HG03095 (cell line): ENCODE measurements at regions not wholly inside any gene's neighbourhood (a gene's known extent, or its start where the extent isn't known, plus 50 kb on each side); places are given as distances from the start of the nearest gene placed in this dataset.

Experiments
- ATAC-seq: cut with Tn5 transposase; IDR thresholded peaks from one replicate; pipeline ENCODE4 v1.9.1; 2021; ENCODE audit warnings: moderate library complexity; ENCODE audit not compliant: unreplicated experiment

DNA sequence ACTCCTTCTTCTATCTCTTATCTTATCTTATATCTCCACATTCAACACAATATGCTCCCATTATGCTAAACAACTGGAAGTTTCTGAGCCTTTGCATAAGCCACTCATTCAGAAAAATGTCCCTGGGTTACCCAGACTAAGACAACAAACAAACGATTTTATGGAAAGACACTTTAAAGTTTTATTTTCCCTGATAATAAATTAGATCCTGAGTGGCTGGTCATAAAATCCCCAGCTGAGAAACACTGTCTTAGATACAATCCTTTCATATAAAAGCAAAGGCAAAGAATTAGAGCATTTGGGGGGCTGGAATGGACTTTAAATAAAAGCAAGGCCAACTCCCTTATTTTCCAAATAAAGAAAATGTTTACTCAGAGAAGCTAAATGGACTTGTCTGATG lies 322.3 kb downstream of the GBE1 start:
- no peak for ATAC-seq

DNA sequence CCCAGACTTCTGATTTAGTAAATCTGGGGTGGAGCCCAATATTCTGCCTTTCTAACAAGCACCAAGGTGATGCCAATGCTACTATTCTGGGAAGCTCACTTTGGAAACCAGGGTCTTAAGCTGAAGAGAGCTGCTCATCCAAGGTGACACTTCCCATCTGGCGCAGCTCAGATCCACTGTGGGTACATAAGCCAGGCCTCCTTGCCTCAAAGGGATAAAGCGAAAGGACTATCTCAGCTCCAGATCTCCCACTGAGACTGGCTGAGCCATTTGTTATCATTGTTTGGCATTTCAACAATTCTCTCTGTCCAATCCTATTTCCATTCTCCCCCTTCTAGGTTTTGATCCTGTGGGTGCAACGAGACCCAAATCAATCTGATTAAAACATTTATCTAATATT lies 323.8 kb downstream of the GBE1 start:
- no peak for ATAC-seq

DNA sequence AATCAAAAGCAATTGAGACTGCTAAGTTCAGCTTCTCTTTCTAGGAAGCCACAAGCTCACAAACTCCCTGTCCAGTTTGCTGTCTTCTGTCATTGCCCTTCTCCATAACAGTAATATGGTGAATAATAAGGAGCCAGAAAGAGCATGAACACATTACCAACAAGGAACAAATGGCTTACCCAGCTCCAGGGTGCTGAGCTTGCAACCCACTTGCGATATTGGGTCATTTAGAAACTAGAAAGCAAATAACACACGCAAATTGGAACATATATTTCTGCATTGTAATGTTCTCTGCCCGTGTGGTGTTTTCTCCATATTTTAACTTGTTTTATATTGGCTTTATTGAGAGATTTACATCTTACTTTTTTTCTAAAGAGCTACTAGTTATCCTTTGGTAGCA lies 325.3 kb downstream of the GBE1 start:
- ATAC-seq = no peak

DNA sequence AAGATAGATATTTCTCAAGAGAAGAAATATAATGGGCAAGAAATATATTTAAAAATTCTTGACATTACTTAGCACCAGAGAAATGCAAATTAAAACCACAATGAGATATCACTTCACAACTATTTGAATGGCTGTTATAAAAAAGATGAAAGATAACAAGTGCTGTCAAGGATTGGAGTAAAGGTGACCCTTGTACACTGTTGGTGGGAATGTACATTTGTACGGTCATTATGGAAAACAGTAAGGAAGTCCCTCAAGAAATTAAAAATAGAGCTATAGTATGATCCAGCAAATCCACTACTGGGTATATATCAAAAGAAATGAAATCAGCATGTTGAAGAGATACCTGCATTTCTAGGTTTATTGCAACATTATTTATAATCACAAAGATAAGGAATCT lies 326.4 kb downstream of the GBE1 start:
- ATAC-seq = no peak

DNA sequence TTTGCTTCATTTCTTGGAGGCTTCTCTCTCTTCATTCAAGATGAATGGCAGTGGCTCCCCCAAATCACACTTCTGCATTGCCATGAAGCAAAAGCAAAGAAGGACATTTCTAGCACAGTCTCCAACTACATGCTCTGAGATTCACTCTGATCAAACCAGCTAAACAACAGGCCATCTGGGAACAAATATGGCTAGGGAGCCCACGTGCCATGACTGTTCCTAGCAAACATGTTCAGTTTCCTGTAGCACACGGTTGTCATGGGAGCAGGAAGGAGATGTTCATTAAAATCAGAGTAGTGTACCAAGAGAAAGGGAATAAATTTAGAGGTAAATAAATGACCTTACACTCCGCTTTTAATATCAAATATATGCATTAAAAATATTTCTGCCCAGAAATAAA lies 327.3 kb downstream of the GBE1 start:
- no peak for ATAC-seq

DNA sequence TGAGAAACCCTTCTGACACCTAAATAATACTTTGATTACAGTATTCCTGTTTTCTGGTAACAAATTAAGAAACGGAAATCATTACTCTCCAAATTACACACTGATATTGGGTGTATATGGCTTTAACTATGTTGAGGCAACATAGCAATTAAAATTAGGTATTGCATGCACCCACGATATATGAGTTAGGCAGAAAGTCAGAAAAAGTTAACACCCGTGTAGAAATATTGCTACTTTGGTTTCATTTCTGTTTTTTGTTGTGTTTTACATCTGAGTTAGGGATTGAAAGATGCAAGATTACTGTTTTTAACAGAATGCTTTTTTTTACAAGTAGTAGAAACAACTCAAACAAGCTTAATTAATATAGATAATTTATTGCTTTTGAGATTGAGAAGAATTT lies 327.8 kb downstream of the GBE1 start:
- ATAC-seq = no peak

DNA sequence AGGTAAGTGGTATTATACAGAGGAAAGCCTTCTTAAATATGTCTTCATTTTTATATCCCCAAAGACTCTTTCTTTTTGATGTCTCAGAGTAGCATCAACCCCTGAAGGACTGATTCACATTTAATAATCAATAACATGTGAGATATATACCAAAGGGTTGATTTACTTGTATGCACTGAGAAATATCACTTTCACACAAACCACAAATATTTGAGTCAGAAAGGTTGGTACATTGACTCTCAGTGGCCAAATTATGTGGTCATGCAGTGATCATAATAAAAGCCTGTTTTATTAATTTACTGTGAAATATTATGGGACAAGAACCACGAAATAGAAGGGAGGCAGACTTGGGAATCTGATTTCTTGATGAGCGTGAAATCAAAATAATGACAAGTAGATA lies 329.0 kb downstream of the GBE1 start:
- ATAC-seq = no peak

DNA sequence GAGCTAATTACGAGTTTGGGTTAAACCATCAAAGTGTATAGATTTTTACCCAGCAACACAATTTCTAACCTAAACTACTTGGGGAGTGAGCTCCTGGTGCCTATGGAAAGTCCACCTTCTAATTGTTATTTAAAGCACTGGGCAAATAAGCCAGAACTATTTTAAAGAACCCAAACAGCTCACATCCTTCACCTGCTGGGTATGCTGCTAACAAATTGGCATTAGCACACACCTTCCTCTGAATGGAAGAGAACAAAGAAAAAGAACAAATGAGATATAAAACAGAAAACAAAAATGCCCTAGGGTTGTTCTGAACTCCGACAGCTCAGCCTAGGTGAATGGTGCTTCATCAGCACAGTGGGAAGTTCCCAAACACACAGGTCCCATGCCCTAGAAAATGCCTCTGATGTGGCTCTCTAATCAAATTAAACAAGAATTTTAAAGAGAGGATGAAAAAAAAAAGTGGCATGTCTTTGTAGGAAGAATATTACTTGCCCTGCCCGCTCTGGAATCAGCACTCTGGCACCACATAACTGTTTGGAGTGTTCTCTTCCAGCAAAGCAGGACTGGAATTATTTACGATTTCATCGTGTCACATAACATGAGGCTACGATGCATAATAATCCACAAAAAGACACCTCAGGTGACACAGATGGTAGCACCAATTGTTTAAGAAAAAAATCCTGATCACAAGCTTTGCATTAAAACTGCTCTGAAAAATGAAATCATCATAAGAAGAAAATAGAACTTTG lies 334.4 kb downstream of the GBE1 start:
- no peak for ATAC-seq

DNA sequence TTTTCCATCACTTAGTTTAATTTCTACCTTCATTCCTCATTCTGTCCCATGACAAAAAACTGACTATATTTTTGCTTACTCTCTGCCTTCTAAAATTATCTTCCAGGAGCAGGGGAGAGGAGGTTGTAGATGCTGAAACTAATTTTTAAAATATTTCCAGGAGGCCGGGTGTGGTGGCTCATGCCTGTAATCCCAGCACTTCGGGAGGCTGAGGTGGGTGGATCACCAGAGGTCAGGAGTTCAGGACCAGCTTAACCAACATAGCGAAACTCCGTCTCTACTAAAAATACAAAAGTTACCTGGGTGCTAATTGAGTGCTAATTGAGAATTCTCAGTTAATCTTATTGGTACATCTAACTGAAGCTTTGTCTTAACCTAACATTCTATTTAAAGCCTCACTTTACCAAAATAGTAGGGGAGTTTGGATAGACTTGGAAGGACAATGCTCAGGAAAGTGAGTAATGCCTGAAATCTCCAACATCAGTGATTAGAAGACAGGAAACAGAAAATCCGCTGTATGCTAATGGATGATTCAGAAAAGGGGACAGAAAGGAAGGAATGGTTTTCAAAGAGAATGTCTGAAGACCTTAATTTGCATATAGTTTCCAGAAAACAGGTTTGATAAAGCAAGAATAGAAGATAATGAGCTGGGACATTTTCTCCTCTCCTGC lies 336.1 kb downstream of the GBE1 start:
- no peak for ATAC-seq

DNA sequence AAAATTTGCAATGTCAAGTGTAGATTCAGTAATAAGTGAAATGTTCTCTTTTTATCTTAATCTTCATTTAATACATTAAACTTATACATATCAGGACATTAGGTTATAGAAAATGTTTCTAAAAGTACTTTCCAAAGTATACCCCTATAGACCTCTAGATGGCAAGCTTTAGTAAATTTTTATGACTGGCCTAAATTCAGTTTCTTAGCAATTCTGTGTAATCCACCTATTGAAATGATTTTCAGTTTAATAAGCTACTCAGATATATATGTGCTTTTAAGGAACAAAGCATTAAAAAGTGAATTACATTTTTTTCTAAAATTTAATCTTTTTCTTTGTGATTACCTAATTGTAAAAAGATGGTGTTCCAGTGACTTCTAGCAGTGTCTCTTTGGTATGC lies 342.2 kb downstream of the GBE1 start:
- ATAC-seq = no peak

DNA sequence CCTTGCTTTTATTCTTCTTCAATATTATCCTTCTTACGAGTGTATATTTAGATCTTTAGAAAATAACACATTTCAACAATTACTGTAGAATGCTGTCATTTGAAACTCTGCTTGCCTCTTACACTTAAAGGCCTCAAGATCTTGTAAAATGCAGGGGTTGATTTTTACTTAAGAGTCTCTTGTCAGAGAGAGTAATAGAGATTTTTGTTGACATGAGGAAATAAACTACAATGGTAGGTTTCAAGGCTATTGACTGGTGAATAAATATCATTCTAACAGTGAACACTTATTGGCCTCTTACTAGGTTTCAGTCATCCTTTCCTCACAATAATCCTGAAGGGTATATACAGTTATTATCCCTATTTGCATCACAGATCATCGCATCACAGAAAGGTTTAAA lies 344.6 kb downstream of the GBE1 start:
- no peak for ATAC-seq

DNA sequence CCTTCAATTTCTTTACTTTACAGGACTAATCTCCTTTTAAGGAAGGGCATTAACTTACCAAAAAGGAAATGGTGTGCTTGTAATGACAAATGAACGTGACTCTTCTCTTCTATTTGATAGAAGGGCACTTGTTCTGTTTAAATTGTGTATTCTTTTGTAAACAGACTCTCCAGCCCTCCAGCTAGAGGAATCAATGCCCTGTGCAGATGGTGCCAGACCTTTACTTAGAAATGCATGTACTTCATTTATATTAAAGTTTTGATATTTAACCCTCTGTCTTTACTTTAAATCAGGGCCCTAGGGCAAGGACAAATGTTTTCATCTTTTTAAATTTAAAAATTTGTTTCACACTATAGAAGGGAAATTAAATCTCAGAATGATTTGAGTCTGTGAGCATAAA lies 355.1 kb downstream of the GBE1 start:
- ATAC-seq = no peak

DNA sequence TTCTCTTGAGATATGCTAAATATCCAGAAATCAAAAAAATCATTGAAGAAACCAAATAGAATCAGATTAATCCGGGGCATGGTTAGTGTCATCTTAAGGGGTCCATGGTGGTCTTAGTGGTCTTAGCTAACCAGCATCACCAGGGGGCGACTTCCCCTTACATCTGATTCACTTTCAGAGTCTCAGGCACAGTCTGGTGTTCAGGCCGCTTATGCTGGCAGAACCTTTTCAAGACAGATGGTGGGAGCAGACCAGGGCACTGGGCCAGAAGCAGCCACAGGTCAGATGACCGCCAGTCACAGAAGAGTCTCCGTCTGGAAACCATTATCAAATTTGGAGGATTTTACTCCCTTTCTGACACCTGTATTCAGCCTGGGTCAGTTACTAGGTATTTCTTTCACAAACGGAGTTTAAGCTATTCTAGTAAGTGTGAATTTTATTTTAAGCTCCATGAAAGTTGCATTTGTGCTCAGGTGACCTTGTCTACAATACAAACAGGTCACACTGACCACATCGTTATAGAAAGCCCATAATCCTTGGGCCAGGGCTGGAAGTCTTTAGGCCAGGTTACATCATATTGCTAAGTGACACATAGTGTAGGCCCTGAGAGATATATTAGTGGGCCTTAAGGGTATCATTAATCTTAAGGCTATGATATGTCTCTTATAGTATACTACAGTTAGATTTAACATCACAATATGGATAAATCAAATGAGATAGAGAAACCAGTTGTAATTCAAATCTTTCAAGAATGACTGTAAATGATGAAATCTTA lies 365.5 kb downstream of the GBE1 start:
- ATAC-seq = no peak

DNA sequence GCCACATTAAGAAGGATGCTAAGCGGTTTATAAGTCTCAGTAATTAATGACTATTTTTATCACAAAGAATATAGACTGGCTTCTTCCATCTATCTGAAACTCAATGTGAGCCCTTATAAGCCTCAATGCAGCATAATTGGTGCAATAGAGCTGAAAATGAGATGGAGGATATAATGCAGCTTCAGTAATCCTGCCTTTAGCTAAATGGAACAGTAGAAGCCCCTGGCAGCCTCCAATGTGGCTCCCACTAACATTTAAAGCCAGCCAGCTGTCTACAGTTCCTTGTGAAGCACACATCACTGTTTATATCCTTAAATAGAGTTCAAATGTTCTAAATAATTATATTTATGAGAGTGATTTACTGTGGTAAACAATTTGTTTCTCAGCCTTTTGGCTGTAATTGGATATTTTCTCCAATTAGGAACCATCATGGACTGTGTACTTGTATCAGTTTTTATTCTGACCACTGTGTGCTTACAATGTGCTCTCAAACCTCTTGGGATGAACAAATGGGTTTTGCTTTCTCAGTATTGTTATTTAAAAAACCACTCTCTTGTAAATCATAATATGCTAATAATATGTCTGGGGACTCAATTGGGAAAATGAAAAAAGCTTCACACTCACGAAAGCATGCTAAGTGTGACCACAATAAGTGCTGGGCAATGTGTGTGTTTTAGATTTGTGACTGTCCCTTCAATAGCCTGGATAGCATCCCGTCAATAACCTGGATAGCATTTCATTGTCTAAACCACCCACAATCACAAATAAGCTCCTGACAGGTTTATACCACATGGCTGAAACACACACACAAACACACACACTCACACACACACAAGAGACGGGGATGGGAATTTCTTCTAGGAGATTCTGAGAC lies 366.6 kb downstream of the GBE1 start:
- no peak for ATAC-seq

DNA sequence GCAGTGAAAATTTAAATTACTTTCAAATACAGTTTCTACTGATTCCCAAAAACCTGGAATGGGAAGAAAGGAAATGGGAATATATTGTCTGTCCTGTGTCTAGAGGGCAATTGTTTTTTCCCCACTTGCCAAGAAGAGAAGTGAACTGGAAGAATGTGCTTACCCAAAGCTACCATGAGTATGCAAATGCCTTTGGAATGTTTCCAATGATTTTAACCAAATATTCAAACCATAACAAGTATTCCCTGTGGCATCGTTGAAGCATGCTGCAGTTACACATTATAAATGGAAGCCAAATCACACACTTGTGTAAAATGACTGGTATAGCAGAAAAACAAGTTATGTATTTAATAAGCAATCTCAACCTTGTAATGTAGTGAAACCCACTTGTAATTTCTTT lies 368.2 kb downstream of the GBE1 start:
- no peak for ATAC-seq

DNA sequence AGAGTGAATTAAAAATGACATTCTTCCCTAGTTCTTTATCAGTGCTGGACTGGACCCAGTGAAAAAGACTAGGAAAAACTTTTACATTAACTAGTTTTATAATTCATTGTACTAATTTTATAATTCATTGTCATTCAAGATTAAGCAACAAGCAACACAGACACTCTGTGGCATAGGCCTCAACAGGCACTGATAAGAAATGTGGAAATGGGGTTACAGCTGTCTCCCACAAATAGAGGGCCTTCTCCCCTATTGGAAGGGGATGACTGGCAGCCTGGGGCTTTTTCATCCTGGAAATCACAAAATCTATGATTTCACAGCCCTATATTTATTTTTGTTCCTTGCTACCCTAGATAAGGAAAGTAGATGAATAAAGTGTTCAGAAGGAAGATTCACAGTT lies 370.6 kb downstream of the GBE1 start:
- no peak for ATAC-seq

DNA sequence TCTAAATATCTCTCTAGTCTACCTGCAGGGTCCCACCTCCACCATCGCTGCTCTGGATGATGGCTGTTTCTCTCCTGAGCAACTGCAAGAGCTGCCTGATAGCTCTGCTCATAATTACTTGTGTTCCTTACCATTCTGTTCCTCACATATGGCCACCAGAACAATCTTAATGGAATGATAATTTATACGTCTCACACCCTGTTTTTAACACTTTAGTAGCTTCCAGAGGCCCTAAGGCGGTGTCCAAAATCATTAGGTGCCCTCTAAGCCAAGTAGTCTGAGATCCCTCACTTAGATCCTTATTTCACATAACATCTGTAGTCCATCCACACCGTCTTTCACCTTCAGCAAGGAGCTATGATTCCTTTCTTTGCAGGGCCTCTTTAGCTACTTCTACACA lies 373.3 kb downstream of the GBE1 start:
- ATAC-seq = no peak

DNA sequence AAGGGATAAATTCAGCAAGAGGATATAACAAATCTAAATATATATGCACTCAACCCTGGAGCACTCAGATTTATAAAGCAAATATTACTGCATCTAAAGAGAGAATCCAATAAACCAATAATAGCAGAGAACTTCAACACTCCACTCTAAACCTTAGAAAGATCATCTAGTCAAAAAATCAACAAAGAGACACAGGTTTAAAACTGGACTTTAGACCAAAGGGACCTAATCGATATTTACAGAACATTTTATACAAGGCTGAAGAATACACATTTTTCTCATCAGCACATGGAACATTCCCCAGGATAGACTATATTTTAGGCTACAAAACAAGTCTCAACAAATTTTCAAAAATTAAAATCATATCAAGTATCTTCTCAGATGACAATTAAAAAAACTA lies 379.0 kb downstream of the GBE1 start:
- ATAC-seq = no peak

DNA sequence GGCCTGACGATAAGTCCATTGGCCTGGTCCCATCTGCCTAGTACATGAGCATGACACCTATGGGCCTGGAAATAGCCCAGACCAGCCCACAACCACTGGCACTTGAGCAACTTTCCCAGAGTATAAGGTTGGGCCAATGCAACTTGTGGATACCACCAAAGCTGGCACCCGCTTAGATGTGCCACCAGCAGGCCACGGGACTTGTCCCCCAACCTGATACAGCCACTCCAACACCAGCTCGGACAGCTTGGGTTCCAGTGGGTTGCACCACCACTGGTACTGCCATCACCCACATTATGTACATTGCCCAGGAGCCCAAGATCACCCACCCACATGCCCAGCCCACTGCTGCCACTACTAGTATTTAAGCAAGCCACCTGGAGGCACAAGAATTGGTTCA lies 381.2 kb downstream of the GBE1 start:
- no peak for ATAC-seq

DNA sequence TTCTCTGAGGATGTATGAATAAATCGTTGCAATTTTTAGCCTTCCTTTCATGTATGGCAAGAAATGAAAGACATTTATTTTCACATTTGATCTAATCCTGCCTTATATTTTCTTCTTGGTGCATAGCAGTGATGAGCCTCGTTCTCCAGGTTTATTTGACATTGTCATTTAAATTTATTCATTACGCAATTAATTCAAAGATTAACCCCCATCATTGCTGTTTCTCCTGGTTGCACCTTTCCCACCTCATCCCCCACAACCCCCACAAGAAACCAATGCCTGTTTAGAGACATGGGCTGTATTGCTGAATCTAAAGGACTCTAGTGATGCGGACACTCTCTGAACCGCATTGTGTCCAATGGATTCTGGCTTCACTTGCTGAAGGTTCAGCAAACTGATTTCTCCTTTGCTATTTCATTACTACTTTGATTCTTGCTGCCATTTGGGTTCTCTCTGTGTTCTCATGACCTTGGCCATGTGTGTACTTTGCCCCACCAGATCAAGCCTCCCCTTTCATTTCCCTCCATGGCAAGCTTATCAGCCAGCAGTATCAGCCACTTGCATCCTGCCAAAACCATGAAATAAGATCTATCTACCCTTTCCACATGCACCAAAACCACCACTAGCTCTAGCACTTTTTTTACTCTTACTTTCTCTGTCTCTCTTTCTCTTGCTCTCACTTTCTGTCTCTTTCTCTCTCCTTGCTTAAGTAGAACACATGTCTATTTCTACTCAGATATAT lies 382.7 kb downstream of the GBE1 start:
- ATAC-seq = no peak
